GM23338 (cell line): ENCODE measurements at regions not wholly inside any gene's neighbourhood (a gene's known extent, or its start where the extent isn't known, plus 50 kb on each side); places are given as distances from the start of the nearest gene placed in this dataset.
A peak's percentile ranks its signal among the peaks of the same experiment; 100 is the strongest.
"Not testable (repeated sequence)": the region's sequence is repeated elsewhere in the genome, so short reads cannot be mapped to it uniquely, and the experiment has no call there.

Experiments
- ATAC-seq: fragments of 200-7000 bp; cut with Tn5 transposase; 3 replicates; pipeline ENCODE4 v1.9.1; 2020
- DNase-seq: peaks from one replicate; pipeline ENCODE4 v3.0.0-alpha.2; 2015; ENCODE audit warnings: low spot score
- H2AFZ ChIP-seq: fragments of 200-600 bp; sonication (generic); 2 replicates; pipeline ENCODE4 v1.8.0; 2016; ENCODE audit warnings: antibody characterized with exemption, mild to moderate bottlenecking, moderate library complexity
- H3F3A ChIP-seq: fragments of 200-600 bp; sonication (generic); replicated peaks from 2 replicates; pipeline ENCODE4 v1.8.0; 2017; ENCODE audit warnings: antibody characterized with exemption, mixed run types, low read depth
- H3K27ac ChIP-seq: fragments of 200-600 bp; sonication (generic); 2 replicates; pipeline ENCODE4 v1.6.1; 2016; ENCODE audit warnings: low read depth
- H3K27me3 ChIP-seq: fragments of 200-600 bp; sonication (generic); 2 replicates; pipeline ENCODE4 v1.8.0; 2016; ENCODE audit warnings: mild to moderate bottlenecking, mixed run types, moderate library complexity; ENCODE audit not compliant: insufficient read depth
- H3K36me3 ChIP-seq: fragments of 200-600 bp; sonication (generic); 2 replicates; pipeline ENCODE4 v1.8.0; 2016; ENCODE audit warnings: mild to moderate bottlenecking; ENCODE audit not compliant: insufficient read depth
- H3K4me1 ChIP-seq: fragments of 200-600 bp; sonication (generic); 2 replicates; pipeline ENCODE4 v1.8.0; 2016; ENCODE audit warnings: mild to moderate bottlenecking, moderate library complexity; ENCODE audit not compliant: insufficient read depth
- H3K4me2 ChIP-seq: fragments of 200-600 bp; sonication (generic); 2 replicates; pipeline ENCODE4 v1.7.1; 2017; ENCODE audit warnings: mixed run types
- H3K4me3 ChIP-seq: fragments of 200-600 bp; sonication (generic); 2 replicates; pipeline ENCODE4 v1.6.1; 2016; ENCODE audit warnings: mixed run types
- H3K79me2 ChIP-seq: fragments of 200-600 bp; sonication (generic); replicated peaks from 2 replicates; pipeline ENCODE4 v1.8.0; 2017; ENCODE audit warnings: mild to moderate bottlenecking; ENCODE audit not compliant: insufficient read depth
- H3K9me2 ChIP-seq: fragments of 200-600 bp; sonication (generic); 2 replicates; pipeline ENCODE4 v1.8.0; 2017; ENCODE audit not compliant: insufficient read depth
- H4K20me1 ChIP-seq: fragments of 200-600 bp; sonication (generic); replicated peaks from 2 replicates; pipeline ENCODE4 v1.8.0; 2017; ENCODE audit warnings: mild to moderate bottlenecking; ENCODE audit not compliant: insufficient read depth
- H3K27ac Mint-ChIP-seq: 2 replicates; pipeline ENCODE4 v1.8.0; 2020; ENCODE audit warnings: inconsistent platforms, mild to moderate bottlenecking, moderate library complexity, mixed read lengths
- H3K27me3 Mint-ChIP-seq: 3 replicates; pipeline ENCODE4 v1.8.0; 2022; ENCODE audit warnings: low read depth, mild to moderate bottlenecking, moderate library complexity, mixed read lengths, inconsistent platforms; ENCODE audit not compliant: insufficient read depth, poor library complexity
- H3K36me3 Mint-ChIP-seq: 3 replicates; pipeline ENCODE4 v1.8.0; 2021; ENCODE audit warnings: low read depth, mild to moderate bottlenecking, inconsistent platforms, moderate library complexity, mixed read lengths
- H3K4me1 Mint-ChIP-seq: 3 replicates; pipeline ENCODE4 v1.8.0; 2020; ENCODE audit warnings: mild to moderate bottlenecking, inconsistent platforms, mixed read lengths
- H3K4me3 Mint-ChIP-seq: 3 replicates; pipeline ENCODE4 v1.8.0; 2021; ENCODE audit warnings: moderate library complexity, mild to moderate bottlenecking, inconsistent platforms, mixed read lengths
- H3K9me3 Mint-ChIP-seq: 3 replicates; pipeline ENCODE4 v1.8.0; 2020; ENCODE audit warnings: moderate library complexity, mild to moderate bottlenecking, inconsistent platforms, mixed read lengths

GRCh38 chrY:17787214-17787613 lies 92.8 kb downstream of the CDY2B start:
- not testable (repeated sequence) for H3K36me3 ChIP-seq, H3K27ac Mint-ChIP-seq, H3K4me3 Mint-ChIP-seq

GRCh38 chrY:17766000-17766699 lies 113.9 kb downstream of the CDY2B start:
- not testable (repeated sequence) for H3K4me1 Mint-ChIP-seq, H3K4me3 ChIP-seq, H3K36me3 Mint-ChIP-seq, H3K27me3 ChIP-seq, DNase-seq, H4K20me1 ChIP-seq, H3K4me1 ChIP-seq, H3K9me3 Mint-ChIP-seq, H3K4me3 Mint-ChIP-seq, H2AFZ ChIP-seq, H3K4me2 ChIP-seq, H3F3A ChIP-seq, H3K27me3 Mint-ChIP-seq, H3K27ac ChIP-seq, H3K9me2 ChIP-seq, ATAC-seq, H3K36me3 ChIP-seq, H3K27ac Mint-ChIP-seq, H3K79me2 ChIP-seq

More at GRCh38 chrY:17787214-17787613, 92.8 kb downstream of the CDY2B start:
- not testable (repeated sequence) for H3F3A ChIP-seq, H3K9me2 ChIP-seq, H3K79me2 ChIP-seq, H4K20me1 ChIP-seq, H3K27me3 ChIP-seq, H3K4me1 ChIP-seq, H3K36me3 Mint-ChIP-seq, DNase-seq, H2AFZ ChIP-seq, H3K4me2 ChIP-seq, H3K27ac ChIP-seq, H3K9me3 Mint-ChIP-seq, H3K27me3 Mint-ChIP-seq, ATAC-seq, H3K4me3 ChIP-seq, H3K4me1 Mint-ChIP-seq

- H3K36me3 ChIP-seq, H3K4me1 ChIP-seq, H3K27ac ChIP-seq, H3K4me2 ChIP-seq, H2AFZ ChIP-seq, H3K4me3 Mint-ChIP-seq, H3K27me3 ChIP-seq, H3K4me1 Mint-ChIP-seq, H3K9me2 ChIP-seq, H3K9me3 Mint-ChIP-seq, H3F3A ChIP-seq, H3K27me3 Mint-ChIP-seq, DNase-seq, H3K79me2 ChIP-seq, H3K27ac Mint-ChIP-seq, ATAC-seq, H4K20me1 ChIP-seq, H3K36me3 Mint-ChIP-seq, H3K4me3 ChIP-seq: not testable (repeated sequence)
Measured at GRCh38 chrY:17759213-17759612, 120.8 kb downstream of the CDY2B start.

- H3K4me3 Mint-ChIP-seq, H3K36me3 Mint-ChIP-seq, DNase-seq: not testable (repeated sequence)
Measured at GRCh38 chrY:17752887-17753497, 127.0 kb downstream of the CDY2B start.

GRCh38 chrY:17739852-17740251 lies 140.2 kb downstream of the CDY2B start:
- not testable (repeated sequence) for H3K4me1 ChIP-seq, H3K27ac Mint-ChIP-seq, H3K4me2 ChIP-seq, H3K9me3 Mint-ChIP-seq, H3F3A ChIP-seq, H3K79me2 ChIP-seq, H3K27me3 ChIP-seq, H2AFZ ChIP-seq, H3K9me2 ChIP-seq, H3K27ac ChIP-seq, H3K36me3 Mint-ChIP-seq, H3K4me1 Mint-ChIP-seq, H3K4me3 ChIP-seq, H4K20me1 ChIP-seq, H3K4me3 Mint-ChIP-seq, H3K36me3 ChIP-seq, H3K27me3 Mint-ChIP-seq, ATAC-seq, DNase-seq

More at GRCh38 chrY:17752887-17753497, 127.0 kb downstream of the CDY2B start:
- not testable (repeated sequence) for H3K27me3 ChIP-seq, H3K27ac ChIP-seq, H4K20me1 ChIP-seq, H3K9me2 ChIP-seq, H3K36me3 ChIP-seq, H3K4me1 ChIP-seq, H3K79me2 ChIP-seq, H3K4me1 Mint-ChIP-seq, H3K9me3 Mint-ChIP-seq, H3K4me2 ChIP-seq, ATAC-seq, H3K4me3 ChIP-seq, H2AFZ ChIP-seq, H3F3A ChIP-seq, H3K27me3 Mint-ChIP-seq, H3K27ac Mint-ChIP-seq

GRCh38 chrY:17729474-17729873 lies 150.5 kb downstream of the CDY2B start:
- DNase-seq, H3K4me3 Mint-ChIP-seq, H3K4me2 ChIP-seq, H3K9me2 ChIP-seq, H3K27ac ChIP-seq, H3K27me3 Mint-ChIP-seq, H3K27me3 ChIP-seq, H3K27ac Mint-ChIP-seq, H3K79me2 ChIP-seq, H4K20me1 ChIP-seq, H3K9me3 Mint-ChIP-seq, H3F3A ChIP-seq, H3K36me3 Mint-ChIP-seq, H3K36me3 ChIP-seq, H3K4me3 ChIP-seq, H3K4me1 Mint-ChIP-seq, H3K4me1 ChIP-seq, H2AFZ ChIP-seq: not testable (repeated sequence)
- peak; percentile 89 for ATAC-seq
